Body of pancreas (tissue), 4 donors: ENCODE measurements at regions not wholly inside any gene's neighbourhood (a gene's known extent, or its start where the extent isn't known, plus 50 kb on each side); places are given as distances from the start of the nearest gene placed in this dataset.

Experiments used
- POLR2A ChIP-seq, 3 donors: fragments of 450-650 bp; IDR thresholded peaks; one replicate each; pipeline ENCODE4 v1.6.1; 2016; ENCODE audit warnings: antibody characterized with exemption in 3 of 3, mild to moderate bottlenecking in 2 of 3
- TF ChIP-seq, protein P1 (sequence below), 7 experiments: fragments of 450-650 bp in 4 of 7; fragments of 200-600 bp in 3 of 7; sonication (generic) in 3 of 7; IDR thresholded peaks; one replicate each; pipeline ENCODE4 v1.5.1; 2016 to 2019; ENCODE audit warnings: antibody characterized with exemption in 7 of 7

DNA sequence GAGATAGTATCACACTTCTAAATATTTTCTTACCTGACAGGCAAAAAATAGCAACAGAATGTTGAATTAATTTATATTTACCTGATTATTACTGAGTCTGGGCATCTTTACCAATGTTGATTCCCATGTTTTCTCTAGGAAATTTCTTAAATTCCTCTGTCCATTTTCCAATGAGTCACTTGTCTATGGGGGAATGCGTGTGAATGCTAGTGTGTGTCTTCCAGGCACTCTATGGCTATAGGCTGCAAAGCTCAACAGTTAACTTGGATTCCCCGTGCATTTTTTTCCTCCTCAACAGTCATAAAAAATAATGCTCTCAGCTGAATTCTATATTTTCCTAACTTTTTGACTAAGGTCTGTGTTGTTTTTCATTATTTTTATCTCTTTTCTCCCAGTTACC is 1385.8 kb upstream of the FLRT2 start:
- TF ChIP-seq, protein P1, sequence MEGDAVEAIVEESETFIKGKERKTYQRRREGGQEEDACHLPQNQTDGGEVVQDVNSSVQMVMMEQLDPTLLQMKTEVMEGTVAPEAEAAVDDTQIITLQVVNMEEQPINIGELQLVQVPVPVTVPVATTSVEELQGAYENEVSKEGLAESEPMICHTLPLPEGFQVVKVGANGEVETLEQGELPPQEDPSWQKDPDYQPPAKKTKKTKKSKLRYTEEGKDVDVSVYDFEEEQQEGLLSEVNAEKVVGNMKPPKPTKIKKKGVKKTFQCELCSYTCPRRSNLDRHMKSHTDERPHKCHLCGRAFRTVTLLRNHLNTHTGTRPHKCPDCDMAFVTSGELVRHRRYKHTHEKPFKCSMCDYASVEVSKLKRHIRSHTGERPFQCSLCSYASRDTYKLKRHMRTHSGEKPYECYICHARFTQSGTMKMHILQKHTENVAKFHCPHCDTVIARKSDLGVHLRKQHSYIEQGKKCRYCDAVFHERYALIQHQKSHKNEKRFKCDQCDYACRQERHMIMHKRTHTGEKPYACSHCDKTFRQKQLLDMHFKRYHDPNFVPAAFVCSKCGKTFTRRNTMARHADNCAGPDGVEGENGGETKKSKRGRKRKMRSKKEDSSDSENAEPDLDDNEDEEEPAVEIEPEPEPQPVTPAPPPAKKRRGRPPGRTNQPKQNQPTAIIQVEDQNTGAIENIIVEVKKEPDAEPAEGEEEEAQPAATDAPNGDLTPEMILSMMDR (IDR thresholded peaks at IDR 0.05), result no peak
- no peak for TF ChIP-seq POLR2A (IDR thresholded peaks at IDR 0.05)
